Epithelial cell of esophagus (primary cell): ENCODE measurements at regions not wholly inside any gene's neighbourhood (a gene's known extent, or its start where the extent isn't known, plus 50 kb on each side); places are given as distances from the start of the nearest gene placed in this dataset.

Experiments used
- DNase-seq: peaks from one replicate; pipeline ENCODE4 v3.0.0; 2010; ENCODE audit warnings: low read depth
- H3K4me3 ChIP-seq: 2 replicates; pipeline ENCODE4 v1.5.1; 2011; ENCODE audit warnings: mild to moderate bottlenecking, low read length, control low read depth
- CTCF ChIP-seq: IDR thresholded peaks from 2 replicates; pipeline ENCODE4 v1.5.1; 2011; ENCODE audit warnings: low read depth, mild to moderate bottlenecking, low read length, control low read depth, inconsistent platforms; ENCODE audit not compliant: insufficient read depth; ENCODE audit errors: missing control alignments

- no peak for DNase-seq
- H3K4me3 ChIP-seq = no peak overlapping the region
- TF ChIP-seq CTCF = no peak
These were observed 804.5 kb upstream of the POU3F3 start for GRCh38 chr2:104049438-104049837.

- no peak for TF ChIP-seq CTCF
- H3K4me3 ChIP-seq = no peak overlapping the region
- no peak for DNase-seq
These were observed 803.9 kb upstream of the POU3F3 start for GRCh38 chr2:104049981-104050380.

GRCh38 chr2:104050656-104051242, 803.2 kb upstream of the POU3F3 start:
- DNase-seq = no peak
- no peak overlapping the region for H3K4me3 ChIP-seq
- no peak for TF ChIP-seq CTCF

- TF ChIP-seq CTCF = no peak
- no peak overlapping the region for H3K4me3 ChIP-seq
- no peak for DNase-seq
These were observed 802.1 kb upstream of the POU3F3 start for GRCh38 chr2:104051766-104052165.

- DNase-seq = no peak
- TF ChIP-seq CTCF = no peak
- no peak overlapping the region for H3K4me3 ChIP-seq
These were observed 801.6 kb upstream of the POU3F3 start for GRCh38 chr2:104052356-104052755.

- no peak overlapping the region for H3K4me3 ChIP-seq
- no peak for DNase-seq
- no peak for TF ChIP-seq CTCF
These were observed 797.5 kb upstream of the POU3F3 start for GRCh38 chr2:104056451-104056850.

- DNase-seq = no peak
- no peak for TF ChIP-seq CTCF
- no peak overlapping the region for H3K4me3 ChIP-seq
These were observed 785.2 kb upstream of the POU3F3 start for GRCh38 chr2:104068665-104069064.
